ENCODE measurements at regions not wholly inside any gene's neighbourhood (a gene's known extent, or its start where the extent isn't known, plus 50 kb on each side); places are given as distances from the start of the nearest gene placed in this dataset.

- TF ChIP-seq POLR2AphosphoS5 (IDR thresholded peaks at IDR 0.05; ENCODE audit: low read depth): no peak
- no peak for TF ChIP-seq CTCF (conservative IDR thresholded peaks at IDR 0.05; ENCODE audit: low read depth in 2 of 2)
- no peak for TF ChIP-seq NANOG (IDR thresholded peaks at IDR 0.05; ENCODE audit: borderline replicate concordance)
- TF ChIP-seq EZH2 (IDR thresholded peaks at IDR 0.05; ENCODE audit: low read depth, unreplicated experiment): no peak
- no peak for TF ChIP-seq REST (IDR thresholded peaks at IDR 0.05; ENCODE audit: unreplicated experiment)
- TF ChIP-seq CREB1 (CRISPR knock-in tag; IDR thresholded peaks at IDR 0.05; ENCODE audit: low read depth): no peak
- no peak for TF ChIP-seq EZH2phosphoT487 (IDR thresholded peaks at IDR 0.05; ENCODE audit: unreplicated experiment)
- no peak for TF ChIP-seq ZNF331 (CRISPR knock-in tag; IDR thresholded peaks at IDR 0.05; ENCODE audit: low read depth)
- TF ChIP-seq JUNB (IDR thresholded peaks at IDR 0.05; ENCODE audit: unreplicated experiment): no peak
- no peak for TF ChIP-seq ZNF462 (CRISPR knock-in tag; IDR thresholded peaks at IDR 0.05)
- no peak for TF ChIP-seq STAT1 (IDR thresholded peaks at IDR 0.05; ENCODE audit: unreplicated experiment)
Observed at GRCh38 chr11:92685049-92685448, 284.4 kb upstream of the MTNR1B start.

Data from GM23338 (cell line).